GM19023 (cell line): ENCODE measurements at regions not wholly inside any gene's neighbourhood (a gene's known extent, or its start where the extent isn't known, plus 50 kb on each side); places are given as distances from the start of the nearest gene placed in this dataset.
"Not testable (repeated sequence)": the region's sequence is repeated elsewhere in the genome, so short reads cannot be mapped to it uniquely, and the experiment has no call there.

Experiments
- ATAC-seq: cut with Tn5 transposase; IDR thresholded peaks from one replicate; pipeline ENCODE4 v1.9.1; 2021; ENCODE audit warnings: mild to moderate bottlenecking, moderate library complexity; ENCODE audit not compliant: unreplicated experiment

GRCh38 chr6:28621268-28621667 lies 95.6 kb downstream of the GPX5 start:
- ATAC-seq, result not testable (repeated sequence)

- ATAC-seq, result not testable (repeated sequence)
Observed at GRCh38 chr6:28623242-28623641, 97.6 kb downstream of the GPX5 start.

GRCh38 chr6:28626386-28626785 lies 100.7 kb downstream of the GPX5 start:
- not testable (repeated sequence) for ATAC-seq

- no peak for ATAC-seq
Observed at GRCh38 chr6:28632326-28632851, 106.7 kb downstream of the GPX5 start.

GRCh38 chr6:28633445-28634215 lies 107.9 kb downstream of the GPX5 start:
- no peak for ATAC-seq

- no peak for ATAC-seq
Observed at GRCh38 chr6:28634411-28634760, 108.7 kb downstream of the GPX5 start.

- no peak for ATAC-seq
Observed at GRCh38 chr6:28634761-28635546, 109.3 kb downstream of the GPX5 start.

GRCh38 chr6:28635547-28636158 lies 110.0 kb downstream of the GPX5 start:
- no peak for ATAC-seq

- ATAC-seq, result no peak
Observed at GRCh38 chr6:28638787-28639430, 113.2 kb downstream of the GPX5 start.

GRCh38 chr6:28639445-28640290 lies 114.0 kb downstream of the GPX5 start:
- not testable (repeated sequence) for ATAC-seq

- no peak for ATAC-seq
Observed at GRCh38 chr6:28643017-28643740, 117.5 kb downstream of the GPX5 start.

- no peak for ATAC-seq
Observed at GRCh38 chr6:28646650-28647049, 121.0 kb downstream of the GPX5 start.

- ATAC-seq, result no peak
Observed at GRCh38 chr6:28648035-28648877, 122.6 kb downstream of the GPX5 start.

- ATAC-seq, result no peak
Observed at GRCh38 chr6:28648878-28649375, 123.2 kb downstream of the GPX5 start.

GRCh38 chr6:28651161-28651560 lies 125.5 kb downstream of the GPX5 start:
- ATAC-seq, result no peak

- ATAC-seq, result no peak
Observed at GRCh38 chr6:28653876-28654275, 128.2 kb downstream of the GPX5 start.

GRCh38 chr6:28655164-28655563 lies 129.5 kb downstream of the GPX5 start:
- ATAC-seq, result no peak

GRCh38 chr6:28656715-28657114 lies 131.0 kb downstream of the GPX5 start:
- no peak for ATAC-seq
